A204.1 (cell line): ENCODE measurements at regions not wholly inside any gene's neighbourhood (a gene's known extent, or its start where the extent isn't known, plus 50 kb on each side); places are given as distances from the start of the nearest gene placed in this dataset.

Source experiments
- FAIRE-seq: peaks from 2 replicates; lab custom pipeline; 2012; peaks lifted over from hg19 to GRCh38; lab: Jason Lieb, UNC

DNA sequence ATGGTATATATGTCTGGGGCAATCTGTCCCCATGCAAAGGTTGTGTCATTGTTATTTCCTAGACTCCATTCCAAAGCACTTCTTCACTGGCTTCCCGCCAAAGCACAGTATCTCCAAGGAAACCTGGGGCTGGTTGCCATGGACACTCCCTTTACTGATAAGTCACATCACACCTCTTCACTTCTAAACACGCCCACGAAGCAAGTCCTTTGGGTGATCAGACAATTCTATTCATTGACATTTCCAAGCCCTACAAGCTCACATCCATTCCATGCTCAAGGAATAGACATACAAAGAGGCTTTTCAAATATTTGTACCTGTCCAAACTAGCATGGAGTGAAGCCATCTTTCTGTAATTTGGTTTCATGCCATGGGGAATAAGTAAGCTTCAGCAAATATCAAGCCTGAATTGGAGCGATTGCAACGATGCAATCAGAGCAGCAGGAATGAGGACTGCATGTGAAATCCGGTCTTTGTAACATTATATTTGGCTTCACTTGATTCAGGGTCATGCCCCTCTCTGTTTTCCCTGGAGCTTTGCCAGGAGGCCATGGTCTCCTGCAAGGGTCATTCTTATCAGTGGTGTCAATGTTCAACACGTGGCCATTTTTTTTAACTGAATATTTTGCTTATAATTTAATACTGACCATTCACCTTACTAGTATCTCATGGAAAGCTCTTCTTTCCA, 201.6 kb upstream of the TMC3 start:
- FAIRE-seq, result no peak

DNA sequence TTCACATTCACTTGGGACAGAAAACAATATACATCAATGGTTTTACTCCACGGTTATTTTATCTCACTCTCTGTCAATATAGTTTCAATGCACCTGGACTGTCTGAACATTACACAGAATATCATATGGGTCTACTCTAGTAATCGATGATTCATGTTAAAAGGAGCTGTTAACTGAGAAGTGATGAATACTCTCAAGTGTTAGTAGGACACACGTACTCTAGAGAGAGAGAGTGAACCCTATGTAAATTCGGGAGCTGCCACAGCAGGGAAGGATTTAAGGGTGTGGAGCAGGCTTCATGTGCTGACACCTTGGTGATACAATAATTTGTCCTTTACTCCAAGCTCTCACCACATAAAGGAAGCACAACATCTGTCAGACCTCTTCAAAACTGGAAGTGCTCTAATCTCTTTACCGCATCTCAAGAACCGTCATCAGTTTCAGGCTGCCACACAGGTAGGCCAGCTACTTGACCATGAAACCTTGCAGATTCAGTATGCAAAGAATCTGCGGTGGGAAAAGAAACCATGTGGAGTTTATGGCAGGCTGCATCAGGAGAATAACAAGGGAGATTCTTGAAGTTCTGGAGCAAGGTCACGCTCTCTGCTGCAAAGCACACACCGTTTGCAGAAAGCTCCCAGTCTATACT, 199.2 kb upstream of the TMC3 start:
- FAIRE-seq, result no peak

GRCh38 chr15:81572190-81572589, 198.2 kb upstream of the TMC3 start:
- no peak for FAIRE-seq

DNA sequence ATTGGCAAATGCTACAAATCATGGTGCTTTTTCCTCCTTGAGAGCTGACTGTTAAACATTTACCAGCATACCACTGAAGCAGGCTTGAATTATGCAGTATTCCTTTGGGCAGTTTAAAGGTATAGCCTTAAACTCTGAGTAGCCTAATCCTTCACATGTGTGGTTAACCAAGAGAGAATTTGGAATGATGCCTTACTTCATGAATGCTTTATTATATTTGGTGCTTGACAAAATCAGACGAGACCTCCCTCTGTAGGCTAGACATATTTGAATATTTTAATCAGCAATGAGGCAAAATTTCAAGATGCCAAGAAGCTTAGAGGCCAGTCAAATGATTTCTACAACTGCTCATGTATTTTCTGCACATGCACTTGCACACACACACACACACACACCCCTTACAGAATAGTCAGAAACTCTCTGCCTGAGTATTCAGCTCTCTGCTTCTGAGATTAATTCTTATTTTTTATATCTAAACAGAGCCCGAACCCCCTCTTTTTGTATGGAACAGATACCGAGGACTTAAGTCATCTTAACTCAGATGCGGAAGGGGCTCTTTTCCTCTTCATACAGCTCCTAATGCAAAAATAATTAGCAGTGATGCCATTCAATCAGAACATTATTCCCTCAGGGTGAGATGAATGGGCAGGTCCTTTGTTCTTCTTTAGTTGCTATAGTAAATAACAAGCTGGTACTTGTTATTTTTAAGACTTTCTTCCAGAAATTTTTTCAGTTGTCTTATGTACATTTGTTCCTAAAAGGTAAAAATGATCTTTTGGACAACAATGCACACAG, 195.5 kb upstream of the TMC3 start:
- FAIRE-seq, result no peak

DNA sequence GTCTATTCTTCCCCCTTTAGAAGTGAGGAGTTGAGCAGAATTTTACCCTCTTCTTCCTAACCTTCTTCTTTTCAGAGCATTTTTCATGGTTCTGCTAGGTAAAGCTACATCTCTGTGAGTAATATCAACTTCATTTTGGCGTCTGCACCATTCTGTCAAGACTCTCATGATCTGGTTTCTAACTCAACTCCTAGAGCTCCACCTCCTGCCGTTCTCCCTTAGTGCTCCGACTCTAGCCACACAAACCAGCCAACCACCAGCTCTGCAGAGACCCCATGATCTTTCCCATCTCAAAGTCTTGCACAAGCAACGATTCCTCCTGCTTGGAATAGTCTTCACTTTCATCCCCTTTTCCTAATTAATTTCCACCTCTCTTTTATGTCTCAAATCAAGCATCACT, 193.9 kb upstream of the TMC3 start:
- no peak for FAIRE-seq

DNA sequence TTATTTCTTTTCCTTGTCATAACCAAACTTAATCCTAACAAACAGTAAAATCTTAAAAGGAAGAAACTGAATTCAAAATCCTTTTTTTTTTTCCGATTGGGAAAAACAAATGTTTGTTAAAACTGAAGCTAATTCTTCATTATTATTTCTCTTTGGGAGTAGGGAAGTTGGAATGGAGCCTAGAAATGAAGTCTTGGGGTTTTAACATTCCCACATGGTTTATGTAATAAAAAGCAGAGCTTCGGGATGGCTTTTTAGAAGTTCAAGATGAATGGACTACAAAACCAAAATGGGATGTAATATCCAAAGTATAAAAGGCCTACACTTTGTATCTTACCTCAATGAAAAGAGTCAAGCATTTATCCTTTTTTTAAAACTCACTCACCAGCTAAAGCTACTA, 189.0 kb upstream of the TMC3 start:
- no peak for FAIRE-seq

- FAIRE-seq, result no peak
Observed at GRCh38 chr15:81560405-81560804, 186.4 kb upstream of the TMC3 start.

GRCh38 chr15:81558056-81558455, 184.0 kb upstream of the TMC3 start:
- no peak for FAIRE-seq

DNA sequence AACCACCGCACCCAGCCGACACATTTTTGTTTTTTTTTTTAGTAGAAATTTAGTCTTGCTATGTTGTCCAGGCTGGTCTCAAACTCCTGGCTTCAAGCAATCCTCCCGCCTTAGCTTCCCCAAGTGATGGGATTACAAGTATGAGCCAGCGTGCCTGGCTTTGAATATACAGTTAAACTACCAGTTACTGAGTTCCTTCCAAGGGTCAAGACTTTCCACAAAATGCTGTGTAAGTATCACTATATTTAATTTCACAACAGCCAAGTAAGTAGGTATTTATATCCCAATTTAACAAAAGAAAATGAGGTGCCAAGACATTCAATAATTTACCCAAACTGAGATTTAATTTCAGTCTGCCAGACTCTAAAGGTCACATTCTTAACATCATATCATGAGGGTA, 181.3 kb upstream of the TMC3 start:
- FAIRE-seq, result no peak

DNA sequence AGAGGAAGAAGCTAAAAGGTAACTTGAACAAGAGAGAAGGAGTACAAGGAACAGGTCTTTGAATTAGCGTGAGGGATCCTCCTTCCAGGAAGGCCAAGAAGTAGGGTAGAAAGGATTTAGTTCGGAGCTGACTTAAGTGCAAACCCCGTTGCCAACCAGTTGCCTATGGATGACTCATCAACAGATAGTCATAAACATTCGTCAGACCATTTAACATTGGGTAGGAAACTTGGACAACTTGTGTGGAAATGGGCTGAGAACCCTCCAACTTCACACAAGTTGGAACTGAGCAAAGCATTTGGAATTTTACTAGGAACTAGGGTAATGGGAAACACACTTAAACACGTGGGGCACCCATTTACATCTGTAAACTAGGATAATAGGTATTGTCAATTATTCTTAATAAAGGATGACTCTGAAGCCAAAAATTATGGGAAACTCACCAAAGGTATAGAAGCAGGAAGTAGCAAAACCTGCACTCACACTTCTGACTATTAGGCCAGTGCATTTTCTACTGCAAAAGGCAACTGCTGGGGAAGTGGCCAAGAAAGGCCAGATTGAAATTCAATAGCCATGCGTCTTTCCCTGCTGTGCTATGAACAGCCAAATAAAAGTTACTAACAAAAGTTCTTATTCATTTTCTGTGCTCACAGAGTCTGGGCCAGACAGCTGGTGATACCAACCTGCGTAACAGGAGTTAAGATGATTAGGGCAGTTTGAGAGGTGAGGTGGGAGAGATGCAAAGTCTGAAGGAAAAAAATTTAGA, 174.5 kb upstream of the TMC3 start:
- FAIRE-seq, result no peak

- FAIRE-seq, result no peak
Observed at GRCh38 chr15:81547521-81548132, 173.6 kb upstream of the TMC3 start.

DNA sequence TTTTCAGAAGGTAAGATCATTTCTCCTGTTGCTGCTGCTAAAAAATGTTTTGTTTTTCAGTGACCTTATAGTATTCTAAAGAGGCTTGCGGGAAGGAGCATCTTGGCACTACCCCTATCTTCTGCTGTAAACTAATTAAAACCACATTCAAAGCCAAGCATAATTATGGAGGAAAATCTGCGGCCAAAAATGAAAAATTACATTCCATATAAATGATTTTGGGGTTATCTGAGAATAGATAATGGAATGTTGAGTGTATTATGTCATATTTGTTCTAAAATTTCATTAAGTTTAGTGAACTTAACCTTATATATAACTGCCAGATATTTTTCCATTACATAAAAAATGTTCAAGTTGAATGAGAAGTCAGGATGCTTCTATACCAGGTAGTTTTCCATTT, 170.4 kb upstream of the TMC3 start:
- no peak for FAIRE-seq

DNA sequence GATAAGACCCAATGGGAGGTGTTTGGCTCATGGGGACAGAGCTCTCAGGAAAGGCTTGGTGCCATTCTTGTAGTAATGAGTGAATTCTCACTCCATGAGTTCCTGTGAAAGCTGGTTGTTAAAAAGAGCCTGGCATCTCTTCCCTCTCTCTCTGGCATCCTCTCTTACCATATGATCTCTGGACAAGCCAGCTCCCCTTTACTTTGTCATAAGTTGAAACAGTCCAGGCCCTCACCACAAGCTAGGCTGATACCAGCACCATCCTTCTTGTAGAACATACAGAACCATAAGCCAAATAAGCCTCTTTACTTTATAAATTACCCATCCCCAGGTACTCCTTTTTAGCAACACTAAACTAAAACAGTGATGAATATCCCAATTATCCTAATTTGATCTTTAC, 166.9 kb upstream of the TMC3 start:
- no peak for FAIRE-seq

DNA sequence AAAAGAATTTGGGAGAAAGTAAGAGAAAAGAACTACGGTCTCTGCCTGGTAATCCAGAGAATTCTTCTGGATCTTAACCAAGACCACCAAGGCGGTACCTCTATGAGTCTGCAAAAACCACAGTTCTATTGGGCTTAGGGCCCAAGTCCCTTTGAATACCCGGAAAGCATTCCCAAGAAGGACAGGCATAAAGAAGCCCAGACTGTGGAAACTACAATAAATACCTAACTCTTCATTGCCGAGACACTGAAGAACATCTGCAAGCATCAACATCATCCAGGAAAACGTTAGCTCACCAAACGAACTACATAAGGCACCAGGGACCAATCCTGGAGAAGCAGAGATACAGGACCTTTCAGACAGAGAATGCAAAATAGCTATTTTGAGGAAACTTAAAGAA, 162.3 kb upstream of the TMC3 start:
- FAIRE-seq, result no peak

- no peak for FAIRE-seq
Observed at GRCh38 chr15:81534124-81534523, 160.1 kb upstream of the TMC3 start.

GRCh38 chr15:81532001-81532400, 158.0 kb upstream of the TMC3 start:
- FAIRE-seq, result no peak

GRCh38 chr15:81531109-81531592, 157.1 kb upstream of the TMC3 start:
- no peak for FAIRE-seq

DNA sequence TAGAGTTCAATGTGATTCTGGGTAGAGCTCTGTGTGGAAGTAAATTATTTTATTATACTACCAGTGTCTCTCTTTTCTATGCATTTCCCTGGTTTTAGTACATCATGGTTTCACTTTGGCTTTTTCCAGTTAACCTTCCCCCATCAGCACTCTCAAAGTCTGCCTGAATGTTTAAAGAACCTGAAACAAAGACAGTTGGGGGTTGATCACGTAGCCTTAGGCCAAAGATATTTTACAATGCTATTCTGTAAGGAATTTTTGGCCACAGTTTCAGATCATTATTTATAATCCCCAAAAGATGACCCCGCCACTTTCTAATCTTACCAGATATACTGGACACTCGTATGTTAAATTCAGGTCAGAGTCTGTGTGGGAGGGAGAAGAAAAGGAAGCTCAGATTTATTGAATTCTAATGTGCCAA, 156.3 kb upstream of the TMC3 start:
- FAIRE-seq, result no peak

DNA sequence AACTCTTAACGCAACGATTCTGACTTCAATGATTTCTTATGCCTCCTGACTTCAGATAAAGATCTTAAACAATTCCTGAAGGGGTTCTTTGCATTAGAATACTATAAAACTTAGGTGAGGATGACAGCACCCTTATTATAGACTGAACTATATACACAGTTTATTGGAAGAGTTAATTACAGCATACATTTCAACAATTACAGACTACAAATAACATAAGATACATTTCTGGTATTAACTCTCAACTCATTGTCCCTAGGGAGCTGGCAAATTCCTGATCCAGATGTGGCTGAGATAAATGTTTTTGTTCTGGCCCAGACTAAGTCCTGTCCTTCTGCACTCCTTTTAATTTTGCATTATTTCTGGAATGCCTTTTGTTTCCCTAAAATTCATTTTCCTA, 155.5 kb upstream of the TMC3 start:
- FAIRE-seq, result no peak

DNA sequence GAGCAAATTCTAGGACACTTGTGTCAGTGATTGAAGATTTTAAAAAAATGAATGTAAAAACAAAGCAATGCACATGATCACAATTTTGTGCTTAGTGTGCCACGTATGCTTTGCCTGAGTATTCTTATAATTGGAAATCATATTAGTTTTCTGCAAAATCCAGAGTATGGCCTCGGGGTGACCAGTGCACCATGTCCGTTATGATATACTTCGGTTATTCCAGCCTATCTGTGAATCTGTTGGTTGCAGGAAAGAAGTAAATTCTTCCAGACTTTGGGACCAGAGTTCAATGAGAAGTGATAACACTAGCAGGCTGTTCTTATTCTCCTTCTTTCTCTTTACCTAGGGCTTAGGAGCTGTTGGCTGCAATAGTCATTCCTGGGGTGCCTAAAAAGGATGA, 152.0 kb upstream of the TMC3 start:
- FAIRE-seq, result no peak

DNA sequence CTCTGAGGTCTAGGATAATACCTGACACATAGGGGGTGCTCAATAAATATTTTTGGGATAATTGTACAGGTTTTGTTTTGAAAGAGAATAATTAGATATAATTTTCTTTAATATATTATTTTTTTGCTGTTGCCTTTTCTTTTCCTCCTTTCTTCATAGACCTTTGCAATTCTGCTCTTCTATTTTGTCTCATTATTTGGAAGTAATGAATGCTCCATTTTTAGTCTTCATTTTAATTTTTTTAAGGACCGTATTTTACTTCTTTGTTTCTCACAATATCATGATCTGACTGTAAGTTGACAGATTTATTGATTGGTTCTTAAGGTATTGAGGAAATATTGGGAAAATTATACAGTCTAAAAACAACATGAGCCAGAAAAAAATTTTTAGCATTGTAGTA, 150.5 kb upstream of the TMC3 start:
- no peak for FAIRE-seq

DNA sequence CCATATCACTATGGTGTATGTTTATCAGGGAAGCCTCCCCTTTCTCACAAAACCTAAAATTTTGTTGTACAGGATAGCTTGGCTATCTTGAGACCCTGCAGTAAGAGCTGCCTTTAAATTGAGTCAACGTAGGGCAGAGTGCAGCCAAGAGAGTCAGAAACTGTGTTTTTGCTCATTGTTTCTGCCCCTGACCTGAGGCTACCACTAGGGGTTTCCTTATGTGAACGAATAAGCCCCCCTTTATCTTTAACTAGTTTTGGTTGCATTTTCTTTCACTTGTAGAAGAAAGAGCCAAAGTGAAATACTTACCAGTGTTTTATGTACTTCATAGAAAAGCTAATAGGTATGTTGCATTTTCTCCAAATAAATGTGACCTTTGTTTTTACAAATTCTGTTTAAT, 149.9 kb upstream of the TMC3 start:
- FAIRE-seq, result no peak
